ENCODE measurements at regions not wholly inside any gene's neighbourhood (a gene's known extent, or its start where the extent isn't known, plus 50 kb on each side); places are given as distances from the start of the nearest gene placed in this dataset.

GRCh38 chr3:106326941-106327695 is 458.3 kb upstream of the CBLB start:
- TF ChIP-seq POLR2AphosphoS5 (IDR thresholded peaks at IDR 0.05; ENCODE audit: low read depth, low read length) (no peak), POLR2A (IDR thresholded peaks at IDR 0.05; ENCODE audit: low read depth, low read length) (no peak), TAF1 (IDR thresholded peaks at IDR 0.05; ENCODE audit: borderline replicate concordance, low read depth, low read length) (no peak)

All from GM12892 (cell line).